ENCODE measurements at regions not wholly inside any gene's neighbourhood (a gene's known extent, or its start where the extent isn't known, plus 50 kb on each side); places are given as distances from the start of the nearest gene placed in this dataset.

- DNase-seq, result no peak
These were observed 115.4 kb downstream of the RIPK4 start for GRCh38 chr21:41651406-41651805.

- DNase-seq, result no peak
These were observed 116.2 kb downstream of the RIPK4 start for GRCh38 chr21:41650526-41651145.

- no peak for DNase-seq
These were observed 118.2 kb downstream of the RIPK4 start for GRCh38 chr21:41648591-41649031.

GRCh38 chr21:41647806-41648561 is 118.9 kb downstream of the RIPK4 start:
- DNase-seq, result no peak

GRCh38 chr21:41643246-41643966 is 123.4 kb downstream of the RIPK4 start:
- DNase-seq, result no peak

GRCh38 chr21:41641821-41642701 is 124.8 kb downstream of the RIPK4 start:
- DNase-seq, result no peak

GRCh38 chr21:41641510-41641815 is 125.4 kb downstream of the RIPK4 start:
- DNase-seq, result no peak

GRCh38 chr21:41640748-41641509 is 125.9 kb downstream of the RIPK4 start:
- DNase-seq, result no peak

- no peak for DNase-seq
These were observed 127.1 kb downstream of the RIPK4 start for GRCh38 chr21:41639766-41640165.

- DNase-seq, result no peak
These were observed 127.5 kb downstream of the RIPK4 start for GRCh38 chr21:41639336-41639735.

- DNase-seq, result no peak
These were observed 128.6 kb downstream of the RIPK4 start for GRCh38 chr21:41638201-41638790.

- DNase-seq, result no peak
These were observed 129.0 kb upstream of the TMPRSS2 start for GRCh38 chr21:41636636-41637630.

- DNase-seq, result no peak
These were observed 127.9 kb upstream of the TMPRSS2 start for GRCh38 chr21:41635874-41636273.

- no peak for DNase-seq
These were observed 126.9 kb upstream of the TMPRSS2 start for GRCh38 chr21:41634858-41635257.

GRCh38 chr21:41634211-41634694 is 126.3 kb upstream of the TMPRSS2 start:
- DNase-seq, result no peak

GRCh38 chr21:41633627-41634026 is 125.7 kb upstream of the TMPRSS2 start:
- DNase-seq, result no peak

GRCh38 chr21:41632748-41633475 is 125.0 kb upstream of the TMPRSS2 start:
- DNase-seq, result no peak

- DNase-seq, result no peak
These were observed 123.9 kb upstream of the TMPRSS2 start for GRCh38 chr21:41631564-41632461.

- DNase-seq, result no peak
These were observed 123.0 kb upstream of the TMPRSS2 start for GRCh38 chr21:41630917-41631316.
